Cardiac muscle cell (in vitro differentiated cells and primary cell): ENCODE measurements at regions not wholly inside any gene's neighbourhood (a gene's known extent, or its start where the extent isn't known, plus 50 kb on each side); places are given as distances from the start of the nearest gene placed in this dataset.
"Not testable (repeated sequence)": the region's sequence is repeated elsewhere in the genome, so short reads cannot be mapped to it uniquely, and the experiment has no call there.

Experiments
- DNase-seq, 2 donors: peaks; one replicate each; pipeline versions ENCODE4 v3.0.0 to v3.0.0-alpha.2; 2010 to 2017; ENCODE audit warnings: low read depth in 1 of 2, low spot score in 1 of 2
- H3K27ac ChIP-seq: fragments of 200-600 bp; sonication (generic); 2 replicates; pipeline ENCODE4 v1.5.1; 2016
- H3K27me3 ChIP-seq: fragments of 200-600 bp; sonication (generic); 2 replicates; pipeline ENCODE4 v1.6.0; 2016; ENCODE audit warnings: control low read depth
- H3K36me3 ChIP-seq: fragments of 200-600 bp; sonication (generic); 2 replicates; pipeline ENCODE4 v1.5.1; 2016; ENCODE audit warnings: control low read depth
- H3K4me1 ChIP-seq: fragments of 200-600 bp; sonication (generic); 2 replicates; pipeline ENCODE4 v1.8.1; 2017; ENCODE audit warnings: low read depth, mild to moderate bottlenecking, mixed run types
- H3K4me3 ChIP-seq: fragments of 200-600 bp; sonication (generic); 2 replicates; pipeline ENCODE4 v1.5.1; 2016; ENCODE audit warnings: mild to moderate bottlenecking
- H3K9me3 ChIP-seq: fragments of 200-600 bp; sonication (generic); 2 replicates; pipeline ENCODE4 v1.5.1; 2017; ENCODE audit warnings: low read depth, mild to moderate bottlenecking, control low read depth
- TF ChIP-seq, protein P1 (sequence below): IDR thresholded peaks from 2 replicates; pipeline ENCODE4 v1.5.1; 2012; ENCODE audit warnings: low read depth, mild to moderate bottlenecking, low read length

DNA sequence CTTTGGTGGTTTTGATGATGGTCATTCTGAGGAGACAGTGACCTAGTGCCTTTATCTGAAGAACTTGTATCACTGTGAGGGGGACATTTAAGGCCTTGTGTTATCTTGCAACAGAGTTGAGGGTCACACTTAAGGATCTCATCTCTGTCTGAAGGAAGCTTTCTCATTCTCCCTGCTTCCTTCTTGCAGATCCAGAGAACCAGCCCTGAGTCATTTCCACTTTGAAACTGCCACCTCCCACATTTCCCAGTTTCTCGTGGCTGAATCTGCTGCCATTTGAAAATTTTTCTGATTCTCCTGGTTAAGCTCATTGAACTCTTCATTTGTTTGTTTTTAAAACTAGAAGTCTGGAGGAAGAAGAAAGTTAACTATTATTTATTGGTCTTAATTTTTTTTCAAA, 190.2 kb upstream of the CDH11 start:
- Histone ChIP-seq H3K4me3 (no peak overlapping the region), H3K36me3 (no peaks in the 10 kb centered on the region), H3K9me3 (no peaks in the 10 kb centered on the region), H3K27me3 (no peaks in the 10 kb centered on the region), H3K4me1 (no peaks in the 10 kb centered on the region), H3K27ac (no peak overlapping the region)
- peak in 1 of 2 donors; percentile 21 for DNase-seq
- TF ChIP-seq, protein P1, sequence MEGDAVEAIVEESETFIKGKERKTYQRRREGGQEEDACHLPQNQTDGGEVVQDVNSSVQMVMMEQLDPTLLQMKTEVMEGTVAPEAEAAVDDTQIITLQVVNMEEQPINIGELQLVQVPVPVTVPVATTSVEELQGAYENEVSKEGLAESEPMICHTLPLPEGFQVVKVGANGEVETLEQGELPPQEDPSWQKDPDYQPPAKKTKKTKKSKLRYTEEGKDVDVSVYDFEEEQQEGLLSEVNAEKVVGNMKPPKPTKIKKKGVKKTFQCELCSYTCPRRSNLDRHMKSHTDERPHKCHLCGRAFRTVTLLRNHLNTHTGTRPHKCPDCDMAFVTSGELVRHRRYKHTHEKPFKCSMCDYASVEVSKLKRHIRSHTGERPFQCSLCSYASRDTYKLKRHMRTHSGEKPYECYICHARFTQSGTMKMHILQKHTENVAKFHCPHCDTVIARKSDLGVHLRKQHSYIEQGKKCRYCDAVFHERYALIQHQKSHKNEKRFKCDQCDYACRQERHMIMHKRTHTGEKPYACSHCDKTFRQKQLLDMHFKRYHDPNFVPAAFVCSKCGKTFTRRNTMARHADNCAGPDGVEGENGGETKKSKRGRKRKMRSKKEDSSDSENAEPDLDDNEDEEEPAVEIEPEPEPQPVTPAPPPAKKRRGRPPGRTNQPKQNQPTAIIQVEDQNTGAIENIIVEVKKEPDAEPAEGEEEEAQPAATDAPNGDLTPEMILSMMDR: no peak

DNA sequence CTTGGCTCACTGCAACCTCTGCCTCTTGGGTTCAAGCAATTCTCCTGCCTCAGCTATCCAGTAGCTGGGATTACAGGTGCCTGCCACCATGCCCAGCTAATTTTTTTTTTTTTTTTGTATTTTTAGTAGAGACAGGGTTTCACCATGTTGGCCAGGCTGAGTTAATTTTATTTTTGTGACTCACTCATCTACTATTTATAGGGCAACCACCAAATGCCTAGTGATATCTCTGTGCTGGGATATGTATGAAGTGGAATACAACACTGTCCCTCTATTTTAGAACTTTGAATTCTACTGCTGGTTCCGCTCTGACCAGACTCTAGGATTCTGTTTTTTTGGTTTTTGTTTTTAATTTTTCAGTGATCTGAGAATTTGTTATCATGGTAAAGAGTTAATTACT, 188.6 kb upstream of the CDH11 start:
- DNase-seq: peak in 1 of 2 donors; percentile 35
- not testable (repeated sequence) for H3K4me3 ChIP-seq, H3K27ac ChIP-seq

DNA sequence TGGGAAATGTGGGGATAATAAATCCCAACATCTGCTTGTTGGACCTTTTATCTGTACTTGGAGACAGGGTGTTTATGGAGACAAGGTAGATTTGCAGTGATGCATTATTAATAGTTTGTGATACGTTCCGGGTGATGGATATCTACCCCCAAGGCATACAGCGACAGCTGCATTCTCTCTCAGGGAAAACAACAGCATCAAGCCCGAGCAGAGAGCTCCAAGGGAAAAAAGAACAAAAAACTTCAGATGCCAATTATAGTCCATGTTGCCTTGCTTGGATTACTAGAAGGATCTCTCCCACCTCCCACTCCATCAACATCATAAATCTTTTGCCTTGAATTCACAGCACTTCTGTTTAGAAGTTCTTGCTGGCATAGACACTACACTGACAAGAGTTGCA, 187.5 kb upstream of the CDH11 start:
- no peaks in the 10 kb centered on the region for H3K36me3 ChIP-seq
- no peaks in the 10 kb centered on the region for H3K27me3 ChIP-seq
- TF ChIP-seq, protein P1: no peak
- H3K4me1 ChIP-seq: no peaks in the 10 kb centered on the region
- DNase-seq: no peak
- no peak overlapping the region for H3K4me3 ChIP-seq
- H3K27ac ChIP-seq: no peak overlapping the region
- no peaks in the 10 kb centered on the region for H3K9me3 ChIP-seq

More for the DNA sequence above, 188.6 kb upstream of the CDH11 start:
- not testable (repeated sequence) for H3K9me3 ChIP-seq, H3K27me3 ChIP-seq, H3K36me3 ChIP-seq, H3K4me1 ChIP-seq

DNA sequence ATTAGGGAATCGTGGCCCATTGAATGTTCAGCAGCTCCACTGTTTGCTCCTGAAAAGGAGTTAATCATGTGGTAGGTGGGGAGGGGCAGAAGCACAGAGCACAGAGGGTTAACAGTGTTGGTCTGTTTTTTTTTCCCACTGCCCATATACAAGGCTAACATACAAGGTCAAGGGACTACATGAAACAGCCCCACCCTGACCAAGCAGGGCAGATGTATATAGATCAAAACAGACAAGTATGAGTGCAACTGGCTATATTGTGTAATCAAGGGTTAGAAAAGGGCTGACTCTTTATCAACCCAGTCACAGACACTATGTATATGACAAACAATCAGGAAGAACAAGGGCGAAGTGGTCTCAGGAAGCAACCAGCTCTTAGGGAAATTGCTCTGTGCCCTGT, 186.6 kb upstream of the CDH11 start:
- Histone ChIP-seq H3K27ac (no peak overlapping the region), H3K9me3 (no peaks in the 10 kb centered on the region), H3K36me3 (no peaks in the 10 kb centered on the region), H3K4me3 (no peak overlapping the region), H3K27me3 (no peaks in the 10 kb centered on the region), H3K4me1 (no peaks in the 10 kb centered on the region)
- TF ChIP-seq, protein P1: no peak
- no peak for DNase-seq

DNA sequence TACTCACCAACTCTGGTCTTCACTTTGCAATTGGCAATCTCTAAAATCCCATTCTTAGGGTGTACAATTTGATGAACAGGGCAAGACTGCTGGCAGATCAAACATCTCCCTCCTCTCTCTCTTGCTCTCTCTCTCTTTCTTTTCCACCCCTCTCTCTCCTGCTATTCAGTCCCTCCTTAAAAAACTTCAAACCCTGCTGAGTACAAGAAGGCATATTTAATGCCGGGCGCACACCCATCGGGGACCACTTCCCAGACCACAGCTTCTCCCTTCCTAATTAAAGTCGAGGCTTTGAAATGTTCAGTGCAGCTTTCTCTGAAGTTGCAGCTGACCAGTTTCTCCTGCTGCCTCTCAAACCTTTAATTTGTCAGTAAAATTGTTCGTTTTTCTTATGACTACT, 185.4 kb upstream of the CDH11 start:
- DNase-seq: no peak
- Histone ChIP-seq H3K27ac (no peak overlapping the region), H3K4me1 (no peaks in the 10 kb centered on the region), H3K36me3 (no peaks in the 10 kb centered on the region), H3K9me3 (no peaks in the 10 kb centered on the region), H3K4me3 (no peak overlapping the region), H3K27me3 (no peaks in the 10 kb centered on the region)
- TF ChIP-seq, protein P1: no peak

DNA sequence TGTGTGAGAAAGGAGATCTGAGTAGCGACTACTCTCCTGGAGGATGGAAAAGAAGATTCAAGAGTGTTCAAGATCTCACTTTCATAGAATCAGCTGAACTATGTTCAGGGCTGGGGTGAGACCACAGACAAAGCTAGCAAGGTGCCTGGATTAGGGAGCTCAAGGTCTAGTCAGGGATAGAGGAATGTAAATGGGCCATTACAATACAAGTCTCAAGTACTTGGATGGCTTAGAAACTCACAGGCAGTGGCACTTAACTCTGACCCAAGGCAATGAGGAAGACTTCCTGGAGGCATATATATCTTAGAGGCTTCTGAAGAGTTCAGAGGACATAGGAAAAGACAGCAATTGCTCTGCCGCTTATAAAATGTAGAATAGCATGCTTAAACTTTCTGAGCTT, 184.9 kb upstream of the CDH11 start:
- DNase-seq: no peak
- H3K4me3 ChIP-seq: no peak overlapping the region
- H3K27ac ChIP-seq: no peak overlapping the region
- no peaks in the 10 kb centered on the region for H3K4me1 ChIP-seq
- TF ChIP-seq, protein P1: no peak
- H3K9me3 ChIP-seq: no peaks in the 10 kb centered on the region
- no peaks in the 10 kb centered on the region for H3K36me3 ChIP-seq
- no peaks in the 10 kb centered on the region for H3K27me3 ChIP-seq
